HG03135 (cell line): ENCODE measurements at regions not wholly inside any gene's neighbourhood (a gene's known extent, or its start where the extent isn't known, plus 50 kb on each side); places are given as distances from the start of the nearest gene placed in this dataset.

Source experiments
- ATAC-seq: cut with Tn5 transposase; IDR thresholded peaks from one replicate; pipeline ENCODE4 v1.9.1; 2021; ENCODE audit warnings: mild to moderate bottlenecking, moderate library complexity; ENCODE audit not compliant: unreplicated experiment

GRCh38 chr12:125355614-125356013 lies 290.4 kb downstream of the AACS start:
- ATAC-seq: no peak

GRCh38 chr12:125356111-125356510 lies 290.9 kb downstream of the AACS start:
- no peak for ATAC-seq

GRCh38 chr12:125357561-125357960 lies 292.3 kb downstream of the AACS start:
- no peak for ATAC-seq

DNA sequence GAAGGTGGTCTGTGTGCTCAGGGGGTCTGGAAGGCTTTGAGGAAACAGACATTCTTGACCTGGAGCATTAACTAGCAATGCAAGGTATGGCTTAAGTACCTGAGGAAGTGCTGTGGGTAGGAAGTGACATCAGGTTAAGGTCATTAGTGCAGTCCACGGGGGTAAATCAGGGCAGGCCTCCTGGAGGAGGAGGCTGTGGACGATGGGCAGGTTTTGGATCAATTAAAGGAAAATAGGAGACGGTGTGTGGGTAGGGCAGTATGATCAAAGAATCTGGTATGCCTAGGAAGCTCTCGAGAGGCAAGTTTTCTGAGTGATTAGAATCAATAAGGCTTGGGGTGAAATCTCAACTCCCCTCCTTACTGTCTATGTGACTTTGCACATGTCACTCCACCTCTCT lies 295.3 kb downstream of the AACS start:
- ATAC-seq: no peak

DNA sequence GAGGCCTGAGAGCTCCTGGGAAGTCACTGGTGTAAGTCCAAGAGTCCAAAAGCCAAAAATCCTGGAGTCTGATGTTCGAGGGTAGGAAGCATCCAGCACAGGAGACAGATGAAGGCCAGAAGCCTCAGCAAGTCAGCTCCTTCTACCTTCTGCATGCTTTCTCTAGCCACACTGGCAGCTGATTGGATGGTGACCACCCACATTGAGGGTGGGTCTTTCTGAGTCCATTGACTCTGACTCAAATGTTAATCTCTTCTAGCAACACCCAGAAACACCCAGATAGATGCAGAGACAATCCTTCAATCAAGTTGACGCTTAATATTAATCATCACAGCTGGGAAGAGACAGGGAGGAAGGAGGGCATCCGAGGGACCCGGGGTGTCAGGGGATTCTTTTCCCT lies 305.8 kb downstream of the AACS start:
- ATAC-seq: no peak

- no peak for ATAC-seq
These were observed 306.9 kb downstream of the AACS start for GRCh38 chr12:125372085-125372484.

DNA sequence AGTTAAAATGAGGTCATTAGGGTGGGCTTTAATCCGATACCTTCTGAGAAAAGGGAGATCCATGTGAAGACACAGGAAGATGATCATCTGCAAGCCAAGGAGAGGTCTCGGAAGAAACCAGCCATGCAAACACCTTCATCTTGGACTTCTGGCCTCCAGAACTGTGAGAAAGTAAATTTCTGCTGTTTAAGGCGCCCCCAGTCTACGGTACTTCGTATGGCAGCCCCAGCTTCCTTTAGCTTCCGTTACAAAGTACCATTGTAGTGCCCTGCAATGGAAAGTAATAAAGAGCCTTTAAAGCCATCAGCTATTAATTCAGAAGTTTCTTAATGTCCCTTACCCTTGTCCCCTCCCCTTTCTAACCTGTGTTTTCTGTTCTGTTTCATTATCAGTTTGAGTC lies 308.1 kb downstream of the AACS start:
- no peak for ATAC-seq

- no peak for ATAC-seq
These were observed 311.2 kb downstream of the AACS start for GRCh38 chr12:125376422-125376821.

DNA sequence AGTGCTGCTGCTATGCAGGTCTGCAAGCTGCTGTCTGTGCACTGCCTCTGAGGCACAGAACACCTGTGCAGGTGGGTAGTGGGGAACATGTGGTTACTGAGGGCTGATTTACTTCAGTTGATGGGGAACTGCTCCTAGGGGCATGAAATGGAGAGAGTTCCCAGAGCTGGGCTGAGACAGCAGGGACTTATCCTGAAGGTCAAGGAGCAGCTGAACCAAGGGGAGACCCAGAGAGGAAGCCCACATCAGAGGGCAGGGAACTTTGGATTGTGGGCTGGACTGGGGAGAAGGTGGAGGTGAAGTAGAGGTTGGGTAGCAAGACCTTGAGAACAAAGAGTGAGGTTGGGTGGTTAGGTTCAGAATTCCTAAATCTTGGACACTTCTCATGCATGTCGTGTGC lies 311.9 kb downstream of the AACS start:
- ATAC-seq: no peak

GRCh38 chr12:125381373-125381772 lies 316.1 kb downstream of the AACS start:
- no peak for ATAC-seq

DNA sequence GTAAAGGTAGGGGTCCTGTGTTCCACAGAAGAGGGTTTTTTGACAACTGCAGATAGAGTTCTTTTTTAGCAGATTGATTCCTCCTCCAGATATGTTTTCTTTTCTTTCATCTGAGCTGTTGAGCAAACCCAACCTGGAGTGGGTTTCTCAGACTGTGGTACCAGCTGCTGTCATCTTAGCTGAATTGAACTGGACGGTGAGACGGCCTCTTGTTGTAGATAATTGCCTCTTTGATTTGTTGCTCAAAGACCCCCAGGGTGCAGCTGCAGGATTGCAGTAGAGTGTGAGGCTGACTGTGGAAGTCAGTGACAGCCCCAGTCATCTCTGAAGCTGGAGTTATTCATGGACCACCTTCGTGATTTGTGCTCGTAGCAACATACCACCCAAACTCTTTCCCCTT lies 317.7 kb downstream of the AACS start:
- ATAC-seq: no peak

- ATAC-seq: no peak
These were observed 321.4 kb downstream of the AACS start for GRCh38 chr12:125386652-125387051.

- no peak for ATAC-seq
These were observed 322.0 kb downstream of the AACS start for GRCh38 chr12:125387206-125387605.

DNA sequence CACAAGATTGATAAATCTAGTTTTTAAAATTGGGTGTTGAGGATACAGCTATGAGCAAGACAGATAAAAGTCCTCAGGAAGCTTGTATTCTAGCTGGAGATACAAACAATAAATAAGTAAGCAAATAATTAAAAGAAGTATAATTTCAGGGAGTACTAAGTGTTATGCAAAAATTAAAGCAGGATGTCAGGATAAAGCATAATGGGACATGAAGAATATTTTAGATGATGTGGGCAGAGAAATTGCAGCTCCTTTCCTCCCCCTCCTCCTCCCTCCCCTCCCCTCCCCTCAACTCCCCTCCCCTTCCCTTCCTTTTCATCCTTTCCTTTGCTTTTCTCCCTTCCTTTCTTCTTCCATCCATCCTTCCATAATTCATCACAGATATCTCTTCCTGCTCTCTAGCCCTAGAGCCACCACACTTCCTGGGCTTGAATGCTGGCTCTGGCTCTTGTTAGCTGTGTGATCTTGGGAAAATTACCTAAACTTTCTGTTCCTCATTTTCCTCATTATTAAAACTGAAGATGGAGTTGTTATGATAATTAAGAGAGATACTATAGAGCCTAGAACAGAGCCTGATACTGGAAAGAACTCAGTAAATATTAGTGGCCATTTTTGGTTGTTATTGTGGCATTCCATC lies 323.9 kb downstream of the AACS start:
- no peak for ATAC-seq

GRCh38 chr12:125393569-125393968 lies 328.3 kb downstream of the AACS start:
- no peak for ATAC-seq

DNA sequence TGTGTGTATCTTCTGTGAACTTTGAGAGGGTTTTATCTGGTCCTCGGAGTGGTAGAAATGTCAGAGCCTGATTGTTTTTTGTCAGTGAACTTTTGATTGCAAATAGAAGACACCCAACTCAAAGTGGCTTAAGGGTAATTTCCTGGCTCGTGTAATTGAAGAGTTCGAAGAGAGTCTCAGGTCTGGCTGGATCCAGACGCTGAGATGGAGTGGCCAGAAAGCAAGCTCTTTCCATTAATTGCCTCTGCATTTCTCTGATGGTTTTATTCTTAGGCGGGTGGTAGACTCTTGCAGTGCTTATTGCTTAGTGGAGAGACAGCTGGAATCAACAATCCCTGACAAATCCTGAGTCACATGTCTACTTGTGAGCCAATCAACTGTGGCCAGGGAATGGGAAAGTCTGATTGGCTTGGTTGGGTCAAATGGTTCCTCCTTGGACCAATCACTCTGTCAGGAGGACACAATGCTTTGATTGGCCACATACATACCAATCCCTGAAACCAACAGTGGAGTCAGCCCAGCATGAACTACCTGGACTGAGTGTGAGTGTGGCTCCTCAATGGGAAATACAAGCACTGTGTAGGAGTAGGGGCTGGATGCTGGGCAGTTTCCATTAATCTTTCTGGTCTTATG lies 330.5 kb downstream of the AACS start:
- ATAC-seq: no peak

GRCh38 chr12:125399489-125399888 lies 334.3 kb downstream of the AACS start:
- no peak for ATAC-seq

DNA sequence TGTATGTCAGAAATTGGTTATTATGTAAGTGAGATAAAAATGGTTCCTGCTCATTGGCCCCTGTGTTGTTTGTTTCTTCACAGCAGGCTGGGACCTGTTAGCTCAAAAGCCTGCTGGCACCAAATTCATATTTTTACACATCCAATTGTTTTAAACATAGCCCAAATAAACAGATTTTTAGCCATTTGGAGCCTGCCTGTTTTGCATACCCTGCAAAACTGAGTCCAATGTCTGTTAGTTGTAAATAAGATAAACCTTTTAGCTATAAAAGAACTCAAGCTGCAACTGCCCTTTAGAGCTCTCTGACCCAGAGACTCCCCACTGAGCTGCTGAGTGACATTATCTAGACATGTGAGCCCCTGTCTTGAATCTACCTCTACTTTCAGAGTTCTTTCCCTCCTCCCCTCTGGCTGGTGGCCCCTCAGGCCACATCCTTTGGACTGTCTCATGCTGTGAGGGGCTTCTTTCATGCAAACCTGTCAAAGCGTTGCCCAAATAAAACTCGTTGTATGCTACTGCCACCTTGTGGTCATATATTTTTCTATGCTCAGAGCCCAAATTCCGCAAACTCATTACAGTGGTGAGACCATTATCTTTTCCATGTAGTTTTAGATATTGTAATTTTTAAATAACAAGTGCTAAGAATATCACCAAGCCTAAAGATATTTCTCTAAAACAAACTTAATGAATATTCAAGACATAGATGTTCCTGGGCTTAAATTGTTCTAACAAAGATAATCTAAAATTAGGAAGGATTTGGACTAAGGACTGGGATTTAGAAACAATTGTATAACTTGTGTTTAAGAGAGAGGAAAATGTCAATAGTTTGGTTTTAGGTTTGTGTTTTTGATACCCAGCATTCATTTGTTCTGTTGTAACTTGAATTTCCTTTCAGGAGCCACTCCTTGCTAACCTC lies 337.9 kb downstream of the AACS start:
- ATAC-seq: no peak

- no peak for ATAC-seq
These were observed 338.6 kb downstream of the AACS start for GRCh38 chr12:125403843-125404242.

GRCh38 chr12:125406131-125406530 lies 340.9 kb downstream of the AACS start:
- peak; percentile 75 for ATAC-seq

- no peak for ATAC-seq
These were observed 343.5 kb downstream of the AACS start for GRCh38 chr12:125408718-125409117.

DNA sequence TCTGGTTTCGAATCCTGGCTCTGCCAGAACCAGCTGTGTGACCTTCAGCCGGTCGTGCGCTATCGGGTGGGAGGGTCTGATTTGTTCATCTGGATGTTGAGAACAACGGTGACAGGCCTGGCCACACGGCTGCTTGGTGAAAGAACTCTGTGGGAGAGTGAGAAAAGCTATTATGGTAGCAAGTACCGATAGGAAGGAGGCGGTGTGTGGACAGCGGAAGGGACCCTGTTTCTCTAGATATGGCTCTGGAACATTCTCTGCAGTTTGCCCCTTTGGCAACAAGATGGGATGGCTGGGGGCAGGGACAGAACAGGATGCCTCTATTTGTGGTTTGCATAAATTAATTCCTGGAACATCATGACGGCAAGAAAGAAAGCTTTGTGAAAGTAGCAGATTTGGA lies 347.3 kb downstream of the AACS start:
- no peak for ATAC-seq
